WTC11 (cell line): ENCODE measurements at regions not wholly inside any gene's neighbourhood (a gene's known extent, or its start where the extent isn't known, plus 50 kb on each side); places are given as distances from the start of the nearest gene placed in this dataset.

Experiments
- ATAC-seq: fragments of 200-7000 bp; cut with Tn5 transposase; 2 replicates; pipeline ENCODE4 v1.10.0; 2021; ENCODE audit warnings: mild to moderate bottlenecking, moderate library complexity
- CTCF ChIA-PET: fragments of 300-600 bp; sonication (Branson Sonifier 250); formaldehyde crosslinking; loops from one replicate; lab custom pipeline; 2021; ENCODE audit warnings: antibody characterized with exemption; lab: Charles Lee
- POLR2A ChIA-PET: fragments of 350-600 bp; sonication (Branson Sonifier 250); formaldehyde crosslinking; loops from one replicate; lab custom pipeline; 2021; ENCODE audit warnings: antibody characterized with exemption; lab: Charles Lee
- DNase-seq: peaks from one replicate; pipeline ENCODE4 v3.0.0; 2021; ENCODE audit warnings: low spot score
- H3K27ac Mint-ChIP-seq: 2 replicates; pipeline ENCODE4 v1.8.0; 2021; ENCODE audit warnings: mixed read lengths
- H3K27me3 Mint-ChIP-seq: 2 replicates; pipeline ENCODE4 v1.8.0; 2021; ENCODE audit warnings: low read depth, mild to moderate bottlenecking, moderate library complexity, mixed read lengths
- H3K36me3 Mint-ChIP-seq: 2 replicates; pipeline ENCODE4 v1.8.0; 2021; ENCODE audit warnings: mixed read lengths
- H3K4me1 Mint-ChIP-seq: 2 replicates; pipeline ENCODE4 v1.8.0; 2022; ENCODE audit warnings: mixed read lengths
- H3K4me3 Mint-ChIP-seq: 2 replicates; pipeline ENCODE4 v1.8.0; 2021; ENCODE audit warnings: mild to moderate bottlenecking, moderate library complexity, mixed read lengths
- H3K9me3 Mint-ChIP-seq: 2 replicates; pipeline ENCODE4 v1.8.0; 2021; ENCODE audit warnings: mixed read lengths
- AR ChIP-seq: fragments of 250-450 bp; sonication (Bioruptor Pico); IDR thresholded peaks from 2 replicates; pipeline ENCODE4 v1.9.0; 2021; ENCODE audit warnings: mild to moderate bottlenecking
- EMX1 ChIP-seq: fragments of 250-450 bp; sonication (Bioruptor Pico); IDR thresholded peaks from 2 replicates; pipeline ENCODE4 v1.8.0; 2021; ENCODE audit warnings: mild to moderate bottlenecking
- HMGA2 ChIP-seq: fragments of 250-450 bp; sonication (Bioruptor Pico); IDR thresholded peaks from 2 replicates; pipeline ENCODE4 v1.4.0; 2021; ENCODE audit warnings: mild to moderate bottlenecking, moderate library complexity
- KAT7 ChIP-seq: sonication (generic); formaldehyde crosslinking; IDR thresholded peaks from 2 replicates; pipeline ENCODE4 v1.8.1; 2023; ENCODE audit warnings: missing genetic modification reagents, mild to moderate bottlenecking, borderline replicate concordance
- RELA ChIP-seq: sonication (generic); formaldehyde crosslinking; IDR thresholded peaks from 2 replicates; pipeline ENCODE4 v1.8.1; 2022; ENCODE audit warnings: missing genetic modification reagents, mild to moderate bottlenecking, borderline replicate concordance
- TF ChIP-seq, protein P1 (sequence below): sonication (generic); formaldehyde crosslinking; IDR thresholded peaks from 2 replicates; pipeline ENCODE4 v1.8.1; 2023; ENCODE audit warnings: mild to moderate bottlenecking, missing genetic modification reagents
- TF ChIP-seq, protein P2 (sequence below): sonication (generic); formaldehyde crosslinking; IDR thresholded peaks from 2 replicates; pipeline ENCODE4 v1.8.0; 2023; ENCODE audit warnings: missing genetic modification reagents
- TF ChIP-seq, protein P3 (sequence below): sonication (generic); formaldehyde crosslinking; IDR thresholded peaks from 2 replicates; pipeline ENCODE4 v1.8.0; 2023; ENCODE audit warnings: missing genetic modification reagents, mild to moderate bottlenecking, borderline replicate concordance
- TF ChIP-seq, protein P4 (sequence below): sonication (generic); formaldehyde crosslinking; IDR thresholded peaks from 2 replicates; pipeline ENCODE4 v1.8.1; 2023; ENCODE audit warnings: mild to moderate bottlenecking, moderate library complexity, missing genetic modification reagents
- TF ChIP-seq, protein P5 (sequence below): sonication (generic); formaldehyde crosslinking; conservative IDR thresholded peaks from 2 replicates; pipeline ENCODE4 v1.8.1; 2022; ENCODE audit warnings: mild to moderate bottlenecking, missing genetic modification reagents

GRCh38 chr7:109073543-109073942, 503.9 kb downstream of the DNAJB9 start:
- Mint-ChIP-seq H3K4me1 (peaks cover 14% of the 10 kb centered on the region), H3K4me3 (no peak overlapping the region), H3K27me3 (no peaks in the 10 kb centered on the region), H3K36me3 (no peaks in the 10 kb centered on the region), H3K27ac (no peak overlapping the region), H3K9me3 (no peaks in the 10 kb centered on the region)
- ATAC-seq (no peak), DNase-seq (no peak)
- TF ChIP-seq EMX1 (CRISPR knock-in tag) (no peak), KAT7 (CRISPR knock-in tag) (no peak), AR (CRISPR knock-in tag) (no peak), HMGA2 (CRISPR knock-in tag) (no peak)
- TF ChIP-seq, protein P1, sequence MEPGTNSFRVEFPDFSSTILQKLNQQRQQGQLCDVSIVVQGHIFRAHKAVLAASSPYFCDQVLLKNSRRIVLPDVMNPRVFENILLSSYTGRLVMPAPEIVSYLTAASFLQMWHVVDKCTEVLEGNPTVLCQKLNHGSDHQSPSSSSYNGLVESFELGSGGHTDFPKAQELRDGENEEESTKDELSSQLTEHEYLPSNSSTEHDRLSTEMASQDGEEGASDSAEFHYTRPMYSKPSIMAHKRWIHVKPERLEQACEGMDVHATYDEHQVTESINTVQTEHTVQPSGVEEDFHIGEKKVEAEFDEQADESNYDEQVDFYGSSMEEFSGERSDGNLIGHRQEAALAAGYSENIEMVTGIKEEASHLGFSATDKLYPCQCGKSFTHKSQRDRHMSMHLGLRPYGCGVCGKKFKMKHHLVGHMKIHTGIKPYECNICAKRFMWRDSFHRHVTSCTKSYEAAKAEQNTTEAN = no peak
- TF ChIP-seq, protein P2, sequence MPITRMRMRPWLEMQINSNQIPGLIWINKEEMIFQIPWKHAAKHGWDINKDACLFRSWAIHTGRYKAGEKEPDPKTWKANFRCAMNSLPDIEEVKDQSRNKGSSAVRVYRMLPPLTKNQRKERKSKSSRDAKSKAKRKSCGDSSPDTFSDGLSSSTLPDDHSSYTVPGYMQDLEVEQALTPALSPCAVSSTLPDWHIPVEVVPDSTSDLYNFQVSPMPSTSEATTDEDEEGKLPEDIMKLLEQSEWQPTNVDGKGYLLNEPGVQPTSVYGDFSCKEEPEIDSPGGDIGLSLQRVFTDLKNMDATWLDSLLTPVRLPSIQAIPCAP (CRISPR knock-in tag) = no peak
- TF ChIP-seq, protein P3, sequence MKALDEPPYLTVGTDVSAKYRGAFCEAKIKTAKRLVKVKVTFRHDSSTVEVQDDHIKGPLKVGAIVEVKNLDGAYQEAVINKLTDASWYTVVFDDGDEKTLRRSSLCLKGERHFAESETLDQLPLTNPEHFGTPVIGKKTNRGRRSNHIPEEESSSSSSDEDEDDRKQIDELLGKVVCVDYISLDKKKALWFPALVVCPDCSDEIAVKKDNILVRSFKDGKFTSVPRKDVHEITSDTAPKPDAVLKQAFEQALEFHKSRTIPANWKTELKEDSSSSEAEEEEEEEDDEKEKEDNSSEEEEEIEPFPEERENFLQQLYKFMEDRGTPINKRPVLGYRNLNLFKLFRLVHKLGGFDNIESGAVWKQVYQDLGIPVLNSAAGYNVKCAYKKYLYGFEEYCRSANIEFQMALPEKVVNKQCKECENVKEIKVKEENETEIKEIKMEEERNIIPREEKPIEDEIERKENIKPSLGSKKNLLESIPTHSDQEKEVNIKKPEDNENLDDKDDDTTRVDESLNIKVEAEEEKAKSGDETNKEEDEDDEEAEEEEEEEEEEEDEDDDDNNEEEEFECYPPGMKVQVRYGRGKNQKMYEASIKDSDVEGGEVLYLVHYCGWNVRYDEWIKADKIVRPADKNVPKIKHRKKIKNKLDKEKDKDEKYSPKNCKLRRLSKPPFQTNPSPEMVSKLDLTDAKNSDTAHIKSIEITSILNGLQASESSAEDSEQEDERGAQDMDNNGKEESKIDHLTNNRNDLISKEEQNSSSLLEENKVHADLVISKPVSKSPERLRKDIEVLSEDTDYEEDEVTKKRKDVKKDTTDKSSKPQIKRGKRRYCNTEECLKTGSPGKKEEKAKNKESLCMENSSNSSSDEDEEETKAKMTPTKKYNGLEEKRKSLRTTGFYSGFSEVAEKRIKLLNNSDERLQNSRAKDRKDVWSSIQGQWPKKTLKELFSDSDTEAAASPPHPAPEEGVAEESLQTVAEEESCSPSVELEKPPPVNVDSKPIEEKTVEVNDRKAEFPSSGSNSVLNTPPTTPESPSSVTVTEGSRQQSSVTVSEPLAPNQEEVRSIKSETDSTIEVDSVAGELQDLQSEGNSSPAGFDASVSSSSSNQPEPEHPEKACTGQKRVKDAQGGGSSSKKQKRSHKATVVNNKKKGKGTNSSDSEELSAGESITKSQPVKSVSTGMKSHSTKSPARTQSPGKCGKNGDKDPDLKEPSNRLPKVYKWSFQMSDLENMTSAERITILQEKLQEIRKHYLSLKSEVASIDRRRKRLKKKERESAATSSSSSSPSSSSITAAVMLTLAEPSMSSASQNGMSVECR (CRISPR knock-in tag) = no peak
- TF ChIP-seq, protein P4, sequence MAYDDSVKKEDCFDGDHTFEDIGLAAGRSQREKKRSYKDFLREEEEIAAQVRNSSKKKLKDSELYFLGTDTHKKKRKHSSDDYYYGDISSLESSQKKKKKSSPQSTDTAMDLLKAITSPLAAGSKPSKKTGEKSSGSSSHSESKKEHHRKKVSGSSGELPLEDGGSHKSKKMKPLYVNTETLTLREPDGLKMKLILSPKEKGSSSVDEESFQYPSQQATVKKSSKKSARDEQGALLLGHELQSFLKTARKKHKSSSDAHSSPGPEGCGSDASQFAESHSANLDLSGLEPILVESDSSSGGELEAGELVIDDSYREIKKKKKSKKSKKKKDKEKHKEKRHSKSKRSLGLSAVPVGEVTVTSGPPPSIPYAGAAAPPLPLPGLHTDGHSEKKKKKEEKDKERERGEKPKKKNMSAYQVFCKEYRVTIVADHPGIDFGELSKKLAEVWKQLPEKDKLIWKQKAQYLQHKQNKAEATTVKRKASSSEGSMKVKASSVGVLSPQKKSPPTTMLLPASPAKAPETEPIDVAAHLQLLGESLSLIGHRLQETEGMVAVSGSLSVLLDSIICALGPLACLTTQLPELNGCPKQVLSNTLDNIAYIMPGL (CRISPR knock-in tag) = no peak
- TF ChIP-seq, protein P5, sequence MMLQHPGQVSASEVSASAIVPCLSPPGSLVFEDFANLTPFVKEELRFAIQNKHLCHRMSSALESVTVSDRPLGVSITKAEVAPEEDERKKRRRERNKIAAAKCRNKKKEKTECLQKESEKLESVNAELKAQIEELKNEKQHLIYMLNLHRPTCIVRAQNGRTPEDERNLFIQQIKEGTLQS (CRISPR knock-in tag) = no peak
- ChIA-PET POLR2A (no interaction called here), CTCF (no interaction called here)

DNA sequence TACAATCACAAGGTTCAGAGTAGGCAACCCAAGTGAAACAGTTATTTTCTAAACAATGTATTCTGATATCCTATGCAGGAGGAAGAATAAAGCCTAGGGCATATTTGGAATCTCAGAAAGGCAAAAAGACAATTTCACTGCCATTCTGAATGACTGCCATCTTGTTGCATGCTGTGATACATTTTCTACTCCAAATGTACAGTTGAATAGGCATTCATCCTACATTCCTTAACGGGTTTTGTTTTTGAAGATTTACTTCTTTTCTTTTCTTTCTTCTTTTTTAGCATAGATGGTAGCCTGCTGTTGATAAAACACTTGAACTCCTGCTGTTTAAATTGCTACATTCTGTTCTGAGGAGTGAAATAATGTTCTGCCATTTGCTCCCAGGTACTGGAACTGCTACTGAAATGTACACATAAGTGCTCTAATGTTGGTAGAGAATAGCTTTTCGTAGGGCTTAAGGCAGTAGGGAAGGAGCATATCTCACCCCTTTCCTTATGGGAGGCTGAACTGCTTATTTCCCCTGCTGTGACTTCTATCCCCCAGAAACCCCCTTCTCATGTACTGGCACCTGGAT, 506.8 kb downstream of the DNAJB9 start:
- H3K36me3 Mint-ChIP-seq = no peaks in the 10 kb centered on the region
- CTCF ChIA-PET = interaction anchor here (1.0 kb wide), 1 partner anchor 16 kb away, joined by 4 read pairs; no protein-coding TSS in a partner anchor

More for the DNA sequence above, 506.8 kb downstream of the DNAJB9 start:
- Mint-ChIP-seq H3K9me3 (no peaks in the 10 kb centered on the region), H3K27ac (no peak overlapping the region), H3K4me3 (no peak overlapping the region), H3K27me3 (no peaks in the 10 kb centered on the region), H3K4me1 (peaks cover 14% of the 10 kb centered on the region)
- ATAC-seq (no peak), DNase-seq (no peak)
- TF ChIP-seq RELA (CRISPR knock-in tag) = no peak
- POLR2A ChIA-PET = no interaction called here
